T-helper 1 cell treated with Interleukin-12 subunit alpha and Interleukin-12 subunit beta and Interleukin-4 antibody, amounts not matched to agents 30 μg/mL and 1 μg/mL, for 36 hours (primary cell): ENCODE measurements at regions not wholly inside any gene's neighbourhood (a gene's known extent, or its start where the extent isn't known, plus 50 kb on each side); places are given as distances from the start of the nearest gene placed in this dataset.

Experiments used
- H3K27ac Mint-ChIP-seq: one replicate; pipeline ENCODE4 v1.8.0; 2021; ENCODE audit warnings: mild to moderate bottlenecking, mixed read lengths
- H3K27me3 Mint-ChIP-seq: one replicate; pipeline ENCODE4 v1.8.0; 2021; ENCODE audit warnings: low read depth, mixed read lengths
- H3K36me3 Mint-ChIP-seq: one replicate; pipeline ENCODE4 v1.8.0; 2021; ENCODE audit warnings: low read depth, mixed read lengths
- H3K4me1 Mint-ChIP-seq: one replicate; pipeline ENCODE4 v1.8.0; 2021; ENCODE audit warnings: low read depth, mixed read lengths
- H3K4me3 Mint-ChIP-seq: one replicate; pipeline ENCODE4 v1.8.0; 2021; ENCODE audit warnings: mild to moderate bottlenecking, moderate library complexity, mixed read lengths
- H3K9me3 Mint-ChIP-seq: one replicate; pipeline ENCODE4 v1.8.0; 2021; ENCODE audit warnings: mixed read lengths

DNA sequence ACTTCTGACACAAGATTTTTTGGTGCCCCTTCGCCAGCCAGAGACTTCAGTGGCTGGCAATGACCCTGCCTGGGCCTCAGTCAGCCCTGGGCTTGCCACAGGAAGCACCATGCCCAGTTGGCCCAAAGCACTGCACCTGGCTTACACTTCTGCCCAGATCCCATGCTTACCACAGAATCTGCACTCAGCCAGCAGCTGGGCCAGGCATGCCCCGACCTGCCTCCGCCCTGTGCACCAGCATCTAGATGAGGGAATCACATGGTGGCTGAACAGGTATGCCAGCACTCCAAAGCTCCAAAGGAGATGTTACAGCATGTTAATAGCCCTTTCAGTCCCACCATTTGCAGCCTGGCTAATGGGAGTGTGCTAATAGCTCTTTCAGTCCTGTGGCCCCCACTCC is 690.9 kb downstream of the SLITRK6 start:
- Mint-ChIP-seq H3K27me3 (no peaks in the 10 kb centered on the region), H3K36me3 (no peaks in the 10 kb centered on the region), H3K4me1 (no peaks in the 10 kb centered on the region), H3K9me3 (peaks cover 3% of the 10 kb centered on the region), H3K4me3 (no peak overlapping the region), H3K27ac (no peak overlapping the region)

DNA sequence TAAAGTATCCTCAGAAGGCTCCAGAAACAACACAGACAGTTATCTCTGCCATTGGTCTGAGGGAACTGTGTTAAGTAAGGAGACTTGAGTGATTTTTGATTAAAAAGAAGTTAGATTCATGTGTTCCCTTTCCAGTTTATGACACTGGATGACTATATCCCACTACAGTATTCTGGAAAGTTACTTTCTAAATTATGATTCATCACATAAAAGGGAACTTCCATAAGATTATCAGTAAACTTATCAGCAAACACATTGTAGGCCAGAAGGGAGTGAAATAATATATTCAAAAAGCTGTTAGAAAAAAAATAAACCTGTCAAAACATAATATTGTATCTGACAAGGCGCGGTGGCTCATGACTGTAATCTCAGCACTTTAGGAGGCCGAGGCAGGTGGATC is 700.0 kb downstream of the SLITRK6 start:
- H3K9me3 Mint-ChIP-seq: peaks cover 6% of the 10 kb centered on the region
- H3K27me3 Mint-ChIP-seq: no peaks in the 10 kb centered on the region
- no peak overlapping the region for H3K4me3 Mint-ChIP-seq
- H3K27ac Mint-ChIP-seq: no peak overlapping the region
- no peaks in the 10 kb centered on the region for H3K36me3 Mint-ChIP-seq
- no peaks in the 10 kb centered on the region for H3K4me1 Mint-ChIP-seq

DNA sequence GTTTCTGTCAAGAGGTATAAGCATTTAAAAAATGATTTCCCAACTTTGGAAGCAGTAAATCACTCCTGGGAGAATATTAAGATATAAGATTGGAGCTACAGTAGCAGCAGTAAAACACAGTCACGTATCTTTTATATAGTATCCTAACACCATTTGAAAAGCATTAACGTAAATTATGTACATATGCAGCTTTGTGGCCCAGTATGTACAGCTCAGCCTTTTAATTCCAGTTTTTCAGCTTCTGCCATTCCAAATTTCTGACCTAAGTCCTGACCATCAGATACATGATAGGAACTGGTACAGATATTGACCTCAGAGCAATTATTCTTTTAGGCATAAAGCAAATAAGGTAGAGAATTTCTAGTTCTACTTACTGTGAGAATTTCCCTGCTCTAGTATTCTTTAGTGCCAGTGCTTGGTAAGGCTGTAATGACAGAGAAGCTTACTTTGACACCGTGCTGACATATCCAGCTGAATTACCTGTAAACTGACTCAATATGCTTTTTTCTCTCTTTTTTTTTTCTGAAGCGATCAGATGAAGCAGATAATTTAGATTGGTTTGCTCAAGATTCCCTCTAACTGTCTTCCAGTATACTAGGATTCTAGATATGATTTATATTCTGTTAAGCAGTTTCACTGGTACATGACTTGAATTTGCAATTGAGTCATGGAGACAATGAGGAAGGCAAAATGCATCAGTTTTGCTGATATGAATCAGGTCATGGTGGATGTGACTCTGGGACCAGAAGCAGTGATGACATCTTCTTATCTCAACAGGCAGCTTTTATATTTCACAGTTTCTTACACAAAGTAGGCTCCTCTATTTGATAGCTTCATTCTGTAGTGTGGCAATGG is 703.6 kb downstream of the SLITRK6 start:
- no peak overlapping the region for H3K27ac Mint-ChIP-seq
- H3K36me3 Mint-ChIP-seq: no peaks in the 10 kb centered on the region
- H3K4me3 Mint-ChIP-seq: no peak overlapping the region
- H3K4me1 Mint-ChIP-seq: no peaks in the 10 kb centered on the region
- H3K27me3 Mint-ChIP-seq: no peaks in the 10 kb centered on the region
- H3K9me3 Mint-ChIP-seq: peaks cover 16% of the 10 kb centered on the region

DNA sequence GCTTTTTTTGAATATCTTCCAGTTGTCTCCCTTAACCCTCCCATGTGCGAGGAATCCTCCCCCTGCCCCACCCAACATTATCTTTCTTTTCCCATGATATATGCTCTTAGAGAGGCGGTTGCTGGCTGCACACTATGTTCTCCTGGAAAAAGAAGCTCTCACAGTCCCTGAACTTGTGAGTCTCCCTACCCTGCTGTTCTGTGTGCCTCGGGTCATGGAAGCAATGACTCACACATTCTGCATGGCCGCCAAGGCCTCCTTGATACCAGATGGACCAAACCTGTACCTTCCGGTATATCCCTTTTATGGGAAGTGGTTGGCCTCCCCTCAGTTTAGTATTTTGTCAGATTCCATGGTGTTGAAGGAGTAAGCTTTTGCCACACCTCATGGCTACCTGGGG is 705.4 kb downstream of the SLITRK6 start:
- H3K27ac Mint-ChIP-seq: no peak overlapping the region
- H3K4me1 Mint-ChIP-seq: no peaks in the 10 kb centered on the region
- H3K4me3 Mint-ChIP-seq: no peak overlapping the region
- H3K36me3 Mint-ChIP-seq: no peaks in the 10 kb centered on the region
- H3K27me3 Mint-ChIP-seq: no peaks in the 10 kb centered on the region
- peaks cover 16% of the 10 kb centered on the region for H3K9me3 Mint-ChIP-seq

DNA sequence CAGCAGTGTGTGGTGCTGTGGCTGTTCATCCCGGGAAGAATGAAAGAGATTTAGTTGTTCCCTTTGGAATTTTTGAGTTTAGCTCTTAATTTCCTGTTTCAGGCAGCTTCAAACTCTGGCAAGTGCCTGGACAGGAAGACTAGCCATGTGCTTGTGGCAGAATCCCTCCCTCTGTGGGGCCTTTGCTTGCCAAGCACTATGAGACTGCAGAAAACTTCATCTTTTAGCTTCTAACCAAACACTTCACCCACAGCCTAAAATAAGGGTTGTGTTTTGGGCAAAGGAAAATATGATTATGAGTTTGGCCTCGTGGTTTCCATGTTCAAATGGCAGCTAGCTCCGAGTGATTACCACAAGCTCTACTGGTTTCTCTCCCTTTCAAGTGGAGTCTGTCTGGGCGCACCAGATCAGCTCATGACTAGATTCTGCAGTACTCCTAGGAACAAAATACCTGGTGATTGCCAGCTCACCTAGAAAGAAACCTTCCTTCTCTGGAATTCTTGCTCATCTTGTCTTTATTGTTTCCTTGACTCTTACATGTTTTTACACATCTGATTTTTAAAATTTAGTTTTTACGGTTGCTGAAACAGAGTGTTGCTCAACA is 707.5 kb downstream of the SLITRK6 start:
- Mint-ChIP-seq H3K4me3 (no peak overlapping the region), H3K27ac (no peak overlapping the region), H3K36me3 (no peaks in the 10 kb centered on the region), H3K27me3 (no peaks in the 10 kb centered on the region), H3K4me1 (no peaks in the 10 kb centered on the region), H3K9me3 (peaks cover 16% of the 10 kb centered on the region)

DNA sequence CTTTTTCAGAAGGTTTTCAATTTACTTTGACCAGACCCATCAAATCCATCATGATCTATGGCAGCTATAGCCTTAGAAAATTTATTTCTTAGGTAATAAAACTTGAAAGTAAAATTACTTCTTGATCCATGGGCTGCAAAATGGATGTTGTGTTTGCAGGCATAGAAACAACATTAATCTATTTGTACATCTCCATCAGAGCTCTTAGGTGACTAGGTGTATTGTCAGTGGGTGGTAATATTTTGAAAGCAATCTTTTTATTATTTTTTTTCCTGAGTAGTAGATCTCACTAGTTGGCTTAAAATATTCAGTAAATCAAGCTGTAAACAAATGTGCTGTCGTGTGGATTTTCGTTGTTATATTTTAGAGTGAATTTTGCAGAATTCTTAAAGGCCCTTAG is 710.0 kb downstream of the SLITRK6 start:
- no peaks in the 10 kb centered on the region for H3K27me3 Mint-ChIP-seq
- H3K4me1 Mint-ChIP-seq: no peaks in the 10 kb centered on the region
- no peak overlapping the region for H3K27ac Mint-ChIP-seq
- H3K9me3 Mint-ChIP-seq: peaks cover 16% of the 10 kb centered on the region
- no peaks in the 10 kb centered on the region for H3K36me3 Mint-ChIP-seq
- H3K4me3 Mint-ChIP-seq: no peak overlapping the region

DNA sequence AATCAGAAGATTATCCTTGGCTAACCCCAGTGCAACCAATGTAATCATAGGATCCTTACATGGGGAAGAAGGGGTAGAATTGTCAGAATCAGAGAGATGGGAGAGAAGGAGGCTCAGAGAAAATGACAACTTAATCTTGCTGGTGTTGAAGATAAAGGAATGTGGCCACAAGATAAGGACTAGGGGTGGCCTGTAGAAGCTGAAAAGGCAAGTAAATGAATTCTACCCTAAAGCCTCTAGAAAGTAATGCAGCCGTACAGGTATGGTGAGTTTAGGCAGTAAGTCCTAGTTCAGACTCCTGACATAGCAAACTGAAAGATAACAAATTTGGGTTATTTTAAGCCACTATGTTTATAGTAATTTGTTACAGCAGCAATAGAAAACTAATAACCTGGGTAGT is 718.5 kb downstream of the SLITRK6 start:
- H3K4me3 Mint-ChIP-seq: no peak overlapping the region
- no peaks in the 10 kb centered on the region for H3K9me3 Mint-ChIP-seq
- no peaks in the 10 kb centered on the region for H3K27me3 Mint-ChIP-seq
- H3K27ac Mint-ChIP-seq: no peak overlapping the region
- no peaks in the 10 kb centered on the region for H3K4me1 Mint-ChIP-seq
- H3K36me3 Mint-ChIP-seq: no peaks in the 10 kb centered on the region

DNA sequence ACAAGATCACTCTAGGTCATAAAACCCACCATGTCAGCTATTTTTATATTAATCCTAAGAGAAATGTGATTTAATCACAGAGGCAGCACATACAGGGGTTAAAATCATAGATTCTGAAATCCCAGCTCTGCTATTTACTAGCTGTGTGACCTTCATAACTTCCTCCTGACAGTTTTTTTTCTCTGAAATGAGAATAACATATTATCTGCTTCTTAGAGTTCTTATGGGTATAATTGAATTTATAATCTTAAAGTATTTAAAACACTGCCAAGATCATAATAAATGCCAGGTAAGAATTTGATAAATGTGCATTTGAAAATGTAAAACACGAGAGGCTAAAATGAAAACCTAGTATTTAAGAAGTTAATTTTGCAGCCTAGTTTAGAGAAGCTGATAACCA is 722.9 kb downstream of the SLITRK6 start:
- H3K9me3 Mint-ChIP-seq: no peaks in the 10 kb centered on the region
- no peak overlapping the region for H3K27ac Mint-ChIP-seq
- H3K36me3 Mint-ChIP-seq: no peaks in the 10 kb centered on the region
- no peaks in the 10 kb centered on the region for H3K27me3 Mint-ChIP-seq
- H3K4me3 Mint-ChIP-seq: no peak overlapping the region
- H3K4me1 Mint-ChIP-seq: no peaks in the 10 kb centered on the region

DNA sequence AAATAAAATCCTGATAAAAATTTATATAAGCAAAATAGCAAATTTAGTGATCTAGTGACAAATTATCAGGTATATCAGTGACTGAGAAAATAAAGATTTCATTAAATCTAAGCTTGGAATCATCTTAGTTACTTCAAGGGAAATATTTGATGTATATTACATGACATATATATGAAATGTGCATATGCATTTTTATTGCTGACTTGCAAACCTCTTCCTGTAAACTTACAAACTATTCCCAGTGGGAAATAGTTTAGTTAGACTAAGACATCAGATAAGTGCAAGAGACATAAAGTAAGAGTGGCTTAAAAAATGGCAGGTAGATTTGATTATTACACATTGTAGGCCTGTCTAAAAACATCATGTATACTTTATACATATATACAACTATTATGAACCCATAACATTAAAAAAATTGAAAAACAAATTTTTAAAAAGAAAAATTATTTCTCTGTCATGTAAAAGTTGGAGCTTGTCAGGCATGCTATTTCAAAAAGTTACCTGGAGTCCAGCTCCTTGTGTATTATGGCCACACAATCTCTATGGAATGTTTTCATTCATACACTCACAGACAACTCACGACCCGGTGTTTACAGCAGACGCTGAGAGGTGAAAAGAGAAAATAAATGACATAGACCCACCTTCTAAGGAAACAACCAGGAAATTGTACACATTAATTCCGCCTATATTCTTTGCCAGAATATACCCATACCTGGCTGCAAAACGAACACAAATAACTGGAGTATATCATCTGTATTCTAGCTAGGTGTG is 724.5 kb downstream of the SLITRK6 start:
- no peak overlapping the region for H3K27ac Mint-ChIP-seq
- no peaks in the 10 kb centered on the region for H3K36me3 Mint-ChIP-seq
- no peaks in the 10 kb centered on the region for H3K9me3 Mint-ChIP-seq
- no peaks in the 10 kb centered on the region for H3K27me3 Mint-ChIP-seq
- no peak overlapping the region for H3K4me3 Mint-ChIP-seq
- no peaks in the 10 kb centered on the region for H3K4me1 Mint-ChIP-seq

DNA sequence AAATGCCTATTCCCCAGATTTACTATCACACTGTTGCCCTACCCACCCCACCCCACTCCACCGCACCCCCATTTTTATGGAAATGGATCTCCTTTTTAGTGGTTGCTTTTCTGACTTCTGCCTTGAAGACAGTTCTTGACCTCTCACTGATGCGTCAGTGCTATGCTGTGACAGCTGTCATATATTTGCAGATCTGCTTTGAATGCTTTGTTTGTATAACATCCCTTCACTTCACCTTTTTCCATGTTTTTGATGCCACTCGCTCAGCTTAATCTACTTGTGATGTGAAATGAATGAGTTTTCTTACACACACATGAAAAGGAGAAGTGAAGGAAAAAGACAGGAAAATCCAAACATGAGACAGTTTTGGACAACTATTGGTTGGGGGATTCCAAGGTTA is 731.0 kb downstream of the SLITRK6 start:
- H3K27ac Mint-ChIP-seq: no peak overlapping the region
- H3K4me1 Mint-ChIP-seq: no peaks in the 10 kb centered on the region
- no peaks in the 10 kb centered on the region for H3K27me3 Mint-ChIP-seq
- no peaks in the 10 kb centered on the region for H3K9me3 Mint-ChIP-seq
- H3K4me3 Mint-ChIP-seq: no peak overlapping the region
- H3K36me3 Mint-ChIP-seq: no peaks in the 10 kb centered on the region

DNA sequence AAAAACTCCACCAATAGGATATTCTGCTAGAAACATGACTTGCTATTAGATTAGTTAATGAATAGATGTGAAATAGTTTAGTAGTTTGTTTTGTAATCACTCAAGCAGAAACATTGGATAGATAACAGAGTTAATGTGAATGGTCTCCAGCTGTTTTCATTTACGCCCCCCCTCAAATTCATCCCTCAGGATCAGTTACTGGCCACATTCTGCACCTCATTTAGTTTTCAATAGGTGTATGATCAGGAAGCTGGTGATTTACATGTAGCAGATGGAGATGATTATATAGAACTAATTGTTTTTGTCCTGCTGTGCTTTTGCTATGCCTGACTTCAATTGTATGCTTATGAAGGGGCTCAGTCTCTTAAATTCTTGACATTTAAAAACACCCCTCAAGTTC is 759.0 kb downstream of the SLITRK6 start:
- no peaks in the 10 kb centered on the region for H3K27me3 Mint-ChIP-seq
- H3K36me3 Mint-ChIP-seq: no peaks in the 10 kb centered on the region
- H3K9me3 Mint-ChIP-seq: peaks cover 6% of the 10 kb centered on the region
- H3K4me1 Mint-ChIP-seq: no peaks in the 10 kb centered on the region
- no peak overlapping the region for H3K4me3 Mint-ChIP-seq
- H3K27ac Mint-ChIP-seq: no peak overlapping the region

DNA sequence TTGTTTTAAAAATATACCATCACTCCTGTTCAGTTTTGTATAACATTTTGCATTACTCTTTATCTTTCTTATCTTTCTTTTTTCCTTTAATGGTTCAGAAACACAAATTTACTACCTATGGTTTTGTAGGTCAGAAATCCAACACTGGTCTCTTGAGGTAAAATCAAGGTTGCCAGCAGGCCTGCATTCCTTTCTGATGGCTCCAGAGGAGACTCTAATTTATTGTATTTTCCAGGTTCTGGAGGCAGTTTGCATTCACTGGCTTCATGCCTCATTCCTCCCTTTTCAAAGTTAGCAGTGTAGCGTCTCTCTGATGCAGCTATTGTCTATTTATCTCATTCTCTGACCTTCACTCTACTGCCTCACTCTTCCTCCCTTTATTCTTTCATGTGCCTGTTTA is 767.4 kb downstream of the SLITRK6 start:
- no peak overlapping the region for H3K27ac Mint-ChIP-seq

DNA sequence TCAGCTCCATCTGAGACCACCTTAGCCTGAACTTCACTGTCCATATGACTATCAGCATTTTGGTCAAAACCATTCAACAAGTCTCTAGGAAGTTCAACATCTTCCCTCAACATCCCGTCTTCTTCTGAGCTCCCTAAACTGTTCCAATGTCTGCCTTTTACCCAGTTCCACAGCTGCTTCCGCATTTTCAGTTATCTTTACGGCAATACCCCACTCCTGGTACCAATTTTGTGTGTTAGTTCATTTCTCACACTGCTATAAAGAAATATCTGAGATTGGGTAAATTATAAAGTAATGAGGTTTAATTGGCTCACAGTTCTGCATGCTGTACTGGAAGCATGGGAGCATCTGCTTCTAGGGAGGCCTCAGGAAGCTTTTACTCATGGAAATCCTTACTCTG is 771.2 kb downstream of the SLITRK6 start:
- Mint-ChIP-seq H3K4me3 (no peak overlapping the region), H3K4me1 (no peaks in the 10 kb centered on the region), H3K36me3 (no peaks in the 10 kb centered on the region), H3K27me3 (no peaks in the 10 kb centered on the region), H3K9me3 (peaks cover 3% of the 10 kb centered on the region), H3K27ac (no peak overlapping the region)

More for the DNA sequence above, 767.4 kb downstream of the SLITRK6 start:
- no peaks in the 10 kb centered on the region for H3K36me3 Mint-ChIP-seq
- no peaks in the 10 kb centered on the region for H3K27me3 Mint-ChIP-seq
- H3K4me3 Mint-ChIP-seq: no peak overlapping the region
- H3K9me3 Mint-ChIP-seq: peaks cover 3% of the 10 kb centered on the region
- H3K4me1 Mint-ChIP-seq: no peaks in the 10 kb centered on the region

DNA sequence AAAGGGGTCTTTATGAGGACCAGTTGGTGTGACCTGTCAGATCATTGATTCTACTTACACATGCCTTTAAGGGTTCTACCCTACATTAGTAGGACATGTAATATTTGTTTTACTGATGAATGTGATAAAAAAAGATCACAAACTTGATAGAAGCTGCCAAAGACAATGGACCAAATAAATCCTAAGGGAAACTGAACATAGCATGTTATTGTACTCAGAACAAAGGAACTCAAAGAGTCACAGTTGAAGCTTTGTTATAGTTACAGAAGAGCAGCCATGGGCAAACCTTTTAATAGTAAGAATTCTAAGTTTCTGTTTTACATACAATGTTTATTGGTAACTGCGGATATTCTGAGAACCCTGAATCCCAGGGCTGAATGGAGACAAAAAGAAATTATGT is 780.1 kb downstream of the SLITRK6 start:
- no peaks in the 10 kb centered on the region for H3K36me3 Mint-ChIP-seq
- H3K4me1 Mint-ChIP-seq: no peaks in the 10 kb centered on the region
- no peak overlapping the region for H3K27ac Mint-ChIP-seq
- H3K4me3 Mint-ChIP-seq: no peak overlapping the region
- H3K27me3 Mint-ChIP-seq: no peaks in the 10 kb centered on the region
- peaks cover 9% of the 10 kb centered on the region for H3K9me3 Mint-ChIP-seq

DNA sequence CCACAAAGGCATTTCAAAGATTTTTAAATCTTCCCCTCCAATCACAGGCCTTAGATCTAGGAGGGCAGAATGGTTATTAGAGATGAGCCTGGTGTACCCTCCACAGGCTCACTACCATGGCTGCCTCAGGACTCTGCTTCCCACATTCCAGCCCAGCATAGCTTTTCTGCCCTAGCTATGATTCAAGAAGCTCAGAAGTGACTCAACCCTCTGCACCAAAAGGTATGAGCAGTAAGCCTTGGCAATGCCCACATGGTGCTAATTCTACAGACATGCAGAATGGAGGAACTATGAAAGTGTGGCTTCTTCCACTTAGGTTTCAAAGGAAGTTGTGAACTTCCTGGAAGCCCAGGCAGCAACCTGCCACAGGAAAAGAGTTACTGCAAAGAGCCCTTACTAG is 786.2 kb downstream of the SLITRK6 start:
- Mint-ChIP-seq H3K9me3 (peaks cover 2% of the 10 kb centered on the region), H3K36me3 (no peaks in the 10 kb centered on the region), H3K27ac (no peak overlapping the region), H3K4me1 (no peaks in the 10 kb centered on the region), H3K27me3 (no peaks in the 10 kb centered on the region), H3K4me3 (no peak overlapping the region)
